IPS-NIHi11 (cell line): ENCODE measurements at regions not wholly inside any gene's neighbourhood (a gene's known extent, or its start where the extent isn't known, plus 50 kb on each side); places are given as distances from the start of the nearest gene placed in this dataset.

ENCODE experiments used
- DNase-seq: peaks from one replicate; pipeline ENCODE4 v3.0.0; 2012; ENCODE audit warnings: mixed read lengths, low spot score

GRCh38 chr20:61163031-61163430, 89.0 kb upstream of the CDH4 start:
- DNase-seq = no peak

- DNase-seq = no peak
Measured at GRCh38 chr20:61166324-61166723, 85.7 kb upstream of the CDH4 start.

GRCh38 chr20:61168605-61169004, 83.5 kb upstream of the CDH4 start:
- no peak for DNase-seq

GRCh38 chr20:61169874-61170273, 82.2 kb upstream of the CDH4 start:
- DNase-seq = no peak

GRCh38 chr20:61170496-61171320, 81.4 kb upstream of the CDH4 start:
- peak; percentile 79 for DNase-seq

- DNase-seq = no peak
Measured at GRCh38 chr20:61173267-61173666, 78.8 kb upstream of the CDH4 start.

- DNase-seq = no peak
Measured at GRCh38 chr20:61173961-61174725, 77.9 kb upstream of the CDH4 start.

- no peak for DNase-seq
Measured at GRCh38 chr20:61176874-61177273, 75.2 kb upstream of the CDH4 start.

GRCh38 chr20:61178551-61179071, 73.5 kb upstream of the CDH4 start:
- no peak for DNase-seq

- no peak for DNase-seq
Measured at GRCh38 chr20:61184194-61184593, 67.9 kb upstream of the CDH4 start.

- DNase-seq = no peak
Measured at GRCh38 chr20:61185181-61185580, 66.9 kb upstream of the CDH4 start.

GRCh38 chr20:61185841-61186601, 66.0 kb upstream of the CDH4 start:
- no peak for DNase-seq

GRCh38 chr20:61186771-61187472, 65.1 kb upstream of the CDH4 start:
- DNase-seq = no peak

- DNase-seq = no peak
Measured at GRCh38 chr20:61189534-61189933, 62.5 kb upstream of the CDH4 start.

GRCh38 chr20:61191096-61191495, 61.0 kb upstream of the CDH4 start:
- no peak for DNase-seq

- DNase-seq = no peak
Measured at GRCh38 chr20:61192337-61192950, 59.6 kb upstream of the CDH4 start.

GRCh38 chr20:61193164-61193563, 58.9 kb upstream of the CDH4 start:
- DNase-seq = no peak
